Activated CD8-positive, alpha-beta T cell treated with anti-CD3 and anti-CD28 coated beads for 36 hours (primary cell): ENCODE measurements at regions not wholly inside any gene's neighbourhood (a gene's known extent, or its start where the extent isn't known, plus 50 kb on each side); places are given as distances from the start of the nearest gene placed in this dataset.
"Not testable (repeated sequence)": the region's sequence is repeated elsewhere in the genome, so short reads cannot be mapped to it uniquely, and the experiment has no call there.

Experiments used
- ATAC-seq: fragments of 200-7000 bp; cut with Tn5 transposase; one replicate; pipeline ENCODE4 v1.10.0; 2021; ENCODE audit warnings: mild to moderate bottlenecking, moderate library complexity
- CTCF ChIA-PET: fragments of 350-600 bp; sonication (Branson Sonifier 250); formaldehyde crosslinking; loops from one replicate; lab custom pipeline; 2021; ENCODE audit warnings: antibody characterized with exemption; lab: Charles Lee
- POLR2A ChIA-PET: fragments of 350-600 bp; sonication (Branson Sonifier 250); formaldehyde crosslinking; loops from one replicate; lab custom pipeline; 2021; ENCODE audit warnings: antibody characterized with exemption; lab: Charles Lee
- DNase-seq: peaks from one replicate; pipeline ENCODE4 v3.0.0-alpha.2; 2020
- H3K27ac Mint-ChIP-seq: one replicate; pipeline ENCODE4 v1.8.0; 2021; ENCODE audit warnings: mild to moderate bottlenecking, mixed read lengths
- H3K27me3 Mint-ChIP-seq: one replicate; pipeline ENCODE4 v1.8.0; 2021; ENCODE audit warnings: mixed read lengths
- H3K36me3 Mint-ChIP-seq: one replicate; pipeline ENCODE4 v1.8.0; 2021; ENCODE audit warnings: low read depth, mixed read lengths
- H3K4me1 Mint-ChIP-seq: one replicate; pipeline ENCODE4 v1.8.0; 2021; ENCODE audit warnings: low read depth, mixed read lengths
- H3K4me3 Mint-ChIP-seq: one replicate; pipeline ENCODE4 v1.8.0; 2021; ENCODE audit warnings: mild to moderate bottlenecking, moderate library complexity, mixed read lengths
- H3K9me3 Mint-ChIP-seq: one replicate; pipeline ENCODE4 v1.8.0; 2021; ENCODE audit warnings: mixed read lengths
- CTCF ChIP-seq: fragments of 200-600 bp; IDR thresholded peaks from one replicate; pipeline ENCODE4 v1.8.0; 2022; ENCODE audit warnings: antibody characterized with exemption, mild to moderate bottlenecking
- intact Hi-C: fragments of 100-400 bp; cut with micrococcal nuclease; formaldehyde crosslinking; loops from one replicate; pipeline ENCODE4 v1.10.0; 2022

GRCh38 chr12:82596483-82596882 lies 90.2 kb upstream of the TMTC2 start:
- Mint-ChIP-seq H3K4me1 (no peaks in the 10 kb centered on the region), H3K27ac (no peak overlapping the region), H3K4me3 (no peak overlapping the region), H3K36me3 (no peaks in the 10 kb centered on the region), H3K9me3 (no peaks in the 10 kb centered on the region), H3K27me3 (no peaks in the 10 kb centered on the region)
- DNase-seq (no peak), ATAC-seq (no peak)
- TF ChIP-seq CTCF, result no peak
- intact Hi-C loops, result no loop called here
- CTCF ChIA-PET, result interaction anchor here (1.3 kb wide), 1 partner anchor 12 kb away, joined by 4 read pairs; no protein-coding TSS in a partner anchor
- POLR2A ChIA-PET, result no interaction called here

DNA sequence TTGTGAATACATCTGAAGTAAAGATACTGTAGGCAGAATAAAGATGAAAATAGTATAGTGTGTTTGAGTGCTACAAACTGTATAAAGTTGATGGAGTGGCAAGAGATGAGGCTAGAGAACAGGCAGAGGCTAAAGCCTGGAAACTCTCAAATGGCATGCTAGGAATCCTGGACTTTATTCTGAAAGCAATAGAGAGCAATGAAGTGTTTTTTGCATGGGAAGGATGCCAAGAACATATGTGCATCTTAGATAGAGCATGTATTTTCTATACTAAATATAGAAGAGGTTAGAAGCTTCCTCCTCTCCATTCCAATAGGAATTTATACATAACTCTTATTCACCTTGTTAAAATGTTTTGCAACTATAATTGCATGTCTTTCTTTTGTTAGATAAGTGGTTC lies 86.3 kb upstream of the TMTC2 start:
- Mint-ChIP-seq H3K36me3 (no peaks in the 10 kb centered on the region), H3K27me3 (no peaks in the 10 kb centered on the region), H3K4me3 (no peak overlapping the region), H3K9me3 (no peaks in the 10 kb centered on the region), H3K27ac (no peak overlapping the region), H3K4me1 (no peaks in the 10 kb centered on the region)
- ChIA-PET POLR2A (no interaction called here), CTCF (no interaction called here)
- ATAC-seq (no peak), DNase-seq (no peak)
- intact Hi-C loops, result no loop called here
- TF ChIP-seq CTCF, result no peak

- DNase-seq, ATAC-seq, POLR2A ChIA-PET, H3K27ac Mint-ChIP-seq, H3K9me3 Mint-ChIP-seq, H3K4me1 Mint-ChIP-seq, H3K4me3 Mint-ChIP-seq, CTCF ChIA-PET, H3K27me3 Mint-ChIP-seq, H3K36me3 Mint-ChIP-seq, intact Hi-C loops: not testable (repeated sequence)
Observed at GRCh38 chr12:82603647-82604046, 83.1 kb upstream of the TMTC2 start.

DNA sequence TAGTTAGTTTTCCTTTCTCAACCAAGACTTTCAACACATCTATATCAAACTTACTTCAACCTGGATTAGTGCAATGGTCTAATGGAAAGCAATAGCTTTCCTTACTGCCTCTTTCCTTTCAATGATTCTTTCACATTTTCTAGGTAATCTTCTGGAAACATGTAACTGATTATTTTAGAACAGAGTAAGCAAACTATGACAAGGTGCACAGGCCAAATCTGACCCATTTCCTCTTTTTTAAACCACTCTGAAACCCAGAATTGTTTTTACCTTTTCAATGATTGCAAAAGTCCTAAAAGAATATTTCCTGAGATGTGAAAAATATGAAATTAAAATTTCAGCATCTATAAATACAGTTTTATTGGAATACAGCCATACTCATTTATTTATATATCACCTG lies 81.6 kb upstream of the TMTC2 start:
- Mint-ChIP-seq H3K4me3 (no peak overlapping the region), H3K9me3 (no peaks in the 10 kb centered on the region), H3K27me3 (no peaks in the 10 kb centered on the region), H3K36me3 (no peaks in the 10 kb centered on the region), H3K4me1 (no peaks in the 10 kb centered on the region), H3K27ac (no peak overlapping the region)
- intact Hi-C loops, result no loop called here
- DNase-seq (no peak), ATAC-seq (no peak)
- ChIA-PET CTCF (no interaction called here), POLR2A (no interaction called here)
- TF ChIP-seq CTCF, result no peak

DNA sequence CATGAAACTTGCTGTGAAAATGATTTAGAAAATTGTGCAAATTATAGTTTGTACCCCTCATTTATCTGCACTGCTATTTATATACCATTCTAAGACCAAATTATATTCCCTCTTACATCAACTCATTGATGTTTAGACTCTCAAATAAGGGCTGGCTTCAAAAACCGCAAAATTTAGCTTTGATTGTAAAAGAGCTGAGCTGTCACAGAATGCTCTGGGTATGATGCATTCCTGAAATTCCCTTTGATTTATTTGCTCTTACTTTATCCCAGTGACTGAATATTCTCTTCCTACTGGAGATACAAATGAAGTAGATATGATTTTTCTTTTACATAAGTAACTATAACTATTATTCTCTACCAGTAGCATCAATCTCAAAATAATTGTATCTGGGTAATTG lies 78.0 kb upstream of the TMTC2 start:
- ChIA-PET POLR2A (no interaction called here), CTCF (interaction anchor here (1.5 kb wide), 1 partner anchor 12 kb away, joined by 4 read pairs; no protein-coding TSS in a partner anchor)
- Mint-ChIP-seq H3K4me1 (no peaks in the 10 kb centered on the region), H3K27ac (no peak overlapping the region), H3K9me3 (no peaks in the 10 kb centered on the region), H3K27me3 (no peaks in the 10 kb centered on the region), H3K4me3 (no peak overlapping the region), H3K36me3 (no peaks in the 10 kb centered on the region)
- ATAC-seq, result no peak
- no peak for TF ChIP-seq CTCF
- no peak for DNase-seq
- intact Hi-C loops, result no loop called here
